Right ventricle myocardium inferior (tissue), 1 donor: ENCODE measurements at regions not wholly inside any gene's neighbourhood (a gene's known extent, or its start where the extent isn't known, plus 50 kb on each side); places are given as distances from the start of the nearest gene placed in this dataset.

Source experiments
- ATAC-seq: fragments of 200-7000 bp; cut with Tn5 transposase; one replicate; pipeline ENCODE4 v1.9.1; 2020; ENCODE audit warnings: mild to moderate bottlenecking, moderate library complexity
- DNase-seq: peaks from one replicate; pipeline ENCODE4 v3.0.0; 2021; ENCODE audit errors: missing footprints
- intact Hi-C: fragments of 100-400 bp; cut with DNase I; formaldehyde crosslinking; loops from one replicate; pipeline ENCODE4 v1.11.0; 2022
- donor health status: DM: no; HTN: yes; CAD: no; lungs with severe emphysema.

- DNase-seq (no peak), ATAC-seq (peak; percentile 48)
- intact Hi-C loops: no loop called here
Measured at GRCh38 chr18:59957957-59958356, 58.2 kb downstream of the PMAIP1 start.

- DNase-seq (no peak), ATAC-seq (no peak)
- intact Hi-C loops: no loop called here
Measured at GRCh38 chr18:59954755-59955156, 55.0 kb downstream of the PMAIP1 start.

GRCh38 chr18:59954241-59954640 is 54.4 kb downstream of the PMAIP1 start:
- ATAC-seq (no peak), DNase-seq (no peak)
- intact Hi-C loops: no loop called here
